GM12878 (cell line): ENCODE measurements at regions not wholly inside any gene's neighbourhood (a gene's known extent, or its start where the extent isn't known, plus 50 kb on each side); places are given as distances from the start of the nearest gene placed in this dataset.

Experiments used
- ATAC-seq: fragments of 200-7000 bp; cut with Tn5 transposase; 3 replicates; pipeline ENCODE4 v1.9.1; 2020; ENCODE audit warnings: mild to moderate bottlenecking, moderate library complexity
- BruUV-seq: library from RNA; stranded (reverse); fragments of 400-500 nt; replicated peaks from 2 replicates; lab custom pipeline; 2021; lab: Mats Ljungman, UMichigan
- CTCF ChIA-PET: fragments of 300-600 bp; sonication (Branson Sonifier 250); formaldehyde crosslinking; extraction: SDS; loops from one replicate; lab custom pipeline; 2021; ENCODE audit warnings: inconsistent platforms; lab: Yijun Ruan, JAX
- POLR2A ChIA-PET: fragments of 350-600 bp; formaldehyde crosslinking; extraction: SDS; loops from one replicate; lab custom pipeline; 2021; ENCODE audit warnings: inconsistent platforms; lab: Charles Lee
- RAD21 ChIA-PET: fragments of 300-600 bp; sonication (Branson Sonifier 250); formaldehyde crosslinking; loops from one replicate; lab custom pipeline; 2023; ENCODE audit warnings: antibody characterized with exemption; ENCODE audit not compliant: unreplicated experiment; lab: Charles Lee
- SMC1A ChIA-PET: fragments of 300-600 bp; sonication (Branson Sonifier 250); formaldehyde crosslinking; loops from one replicate; lab custom pipeline; 2023; ENCODE audit not compliant: unreplicated experiment, uncharacterized antibody; lab: Charles Lee
- DNase-seq: peaks from one replicate; pipeline ENCODE4 v3.0.0-alpha.2; 2011; ENCODE audit warnings: low read depth, low spot score
- FAIRE-seq: peaks from 3 replicates; lab custom pipeline; 2011; peaks lifted over from hg19 to GRCh38; lab: Jason Lieb, UNC
- H2AFZ ChIP-seq: 2 replicates; pipeline ENCODE4 v1.6.0; 2011; ENCODE audit warnings: low read depth, low read length, control low read depth; ENCODE audit not compliant: control insufficient read depth
- H3K27ac ChIP-seq: 2 replicates; pipeline ENCODE4 v1.5.1; 2011; ENCODE audit warnings: control low read depth; ENCODE audit not compliant: control insufficient read depth, insufficient read depth
- H3K27me3 ChIP-seq, 2 experiments: replicated peaks in 1 of 2; 2 replicates each; pipeline versions ENCODE4 v1.6.0 to v1.6.1; 2011; ENCODE audit warnings: low read length in 1 of 2; ENCODE audit not compliant: control insufficient read depth in 2 of 2, insufficient read depth in 2 of 2
- H3K36me3 ChIP-seq, 2 experiments: 2 replicates each; pipeline ENCODE4 v1.5.1; 2011; ENCODE audit warnings: low read length in 1 of 2; ENCODE audit not compliant: control insufficient read depth in 2 of 2, insufficient read depth in 2 of 2
- H3K4me1 ChIP-seq: 2 replicates; pipeline ENCODE4 v1.6.1; 2011; ENCODE audit warnings: mild to moderate bottlenecking, low read length, moderate library complexity, mixed read lengths; ENCODE audit not compliant: control insufficient read depth, insufficient read depth
- H3K4me2 ChIP-seq: 2 replicates; pipeline ENCODE4 v1.6.0; 2011; ENCODE audit warnings: control low read depth; ENCODE audit not compliant: control insufficient read depth, insufficient read depth
- H3K4me3 ChIP-seq: fragments of 200-600 bp; sonication (generic); 2 replicates; pipeline ENCODE4 v1.5.1; 2016
- H3K79me2 ChIP-seq: 2 replicates; pipeline ENCODE4 v1.6.0; 2011; ENCODE audit warnings: low read length; ENCODE audit not compliant: control insufficient read depth, insufficient read depth
- H3K9ac ChIP-seq: 2 replicates; pipeline ENCODE4 v1.8.0; 2011; ENCODE audit warnings: low read length, control low read depth, mixed read lengths; ENCODE audit not compliant: control insufficient read depth, insufficient read depth
- H3K9me3 ChIP-seq: replicated peaks from 3 replicates; pipeline ENCODE4 v1.5.1; 2011; ENCODE audit warnings: mild to moderate bottlenecking, low read length; ENCODE audit not compliant: control insufficient read depth, insufficient read depth
- H4K20me1 ChIP-seq: 2 replicates; pipeline ENCODE4 v1.6.0; 2011; ENCODE audit not compliant: control insufficient read depth, insufficient read depth
- BCL11A ChIP-seq: IDR thresholded peaks from 2 replicates; pipeline ENCODE4 v1.6.1; 2011; ENCODE audit warnings: low read depth, low read length
- CREB1 ChIP-seq: IDR thresholded peaks from 2 replicates; pipeline ENCODE4 v1.6.1; 2012; ENCODE audit warnings: low read depth, mild to moderate bottlenecking, inconsistent platforms
- SMARCA5 ChIP-seq: fragments of 450-650 bp; IDR thresholded peaks from 2 replicates; pipeline ENCODE4 v1.6.1; 2017; ENCODE audit warnings: mild to moderate bottlenecking
- SP1 ChIP-seq: IDR thresholded peaks from one replicate; pipeline ENCODE4 v1.6.1; 2011; ENCODE audit warnings: low read depth, low read length
- USF2 ChIP-seq: IDR thresholded peaks from 2 replicates; pipeline ENCODE4 v1.6.1; 2011; ENCODE audit warnings: low read depth, low read length, improper control_type of control experiment, borderline replicate concordance
- ZBED1 ChIP-seq: IDR thresholded peaks from 2 replicates; pipeline ENCODE4 v1.6.1; 2016; ENCODE audit warnings: borderline replicate concordance
- WGBS: methylation state at CpG from one replicate; pipeline ENCODE4 v1.1.6; 2016; ENCODE audit warnings: low lambda C conversion rate; ENCODE audit not compliant: insufficient replicate concordance, insufficient coverage; ENCODE audit errors: missing lambda C conversion rate; 5-methylcytosine and 5-hydroxymethylcytosine counted together
- in situ Hi-C: fragments of 300-500 bp; cut with MboI; formaldehyde crosslinking; loops from 9 replicates; pipeline ENCODE4 v1.14.3; 2018; ENCODE audit warnings: mixed read lengths
- intact Hi-C: fragments of 100-400 bp; cut with micrococcal nuclease; formaldehyde crosslinking; loops from one replicate; pipeline ENCODE4 v1.14.2; 2022; ENCODE audit not compliant: unreplicated experiment
- TF ChIP-seq, protein P1 (sequence below): fragments of 150-350 bp; IDR thresholded peaks from 2 replicates; pipeline ENCODE4 v1.6.1; 2014; ENCODE audit warnings: mild to moderate bottlenecking, low read depth, low read length

DNA sequence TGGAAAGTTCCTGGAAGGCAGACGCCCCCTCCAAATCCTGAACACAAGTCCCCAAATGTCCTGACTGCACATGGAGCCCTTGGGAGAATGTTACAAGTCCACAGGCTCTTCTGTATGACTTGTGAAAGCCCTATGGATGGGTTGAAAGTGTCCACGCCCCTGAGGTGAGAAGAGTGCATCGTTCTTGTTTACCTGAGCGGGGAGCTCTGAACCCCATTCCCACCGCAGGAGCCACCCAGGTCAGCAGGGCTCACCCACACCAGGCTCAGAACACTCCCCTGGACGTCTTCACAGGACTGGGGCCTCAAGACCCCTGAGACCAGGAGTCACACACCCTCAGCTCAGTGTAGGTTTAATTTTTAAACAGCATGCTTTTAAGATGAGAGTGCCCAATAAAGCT, 84.2 kb upstream of the TMEM18 start:
- no peak overlapping the region for H2AFZ ChIP-seq
- H3K9ac ChIP-seq: no peak overlapping the region
- CTCF ChIA-PET: no interaction called here
- RAD21 ChIA-PET: no interaction called here
- in situ Hi-C loops (no loop called here), intact Hi-C loops (no loop called here)
- ATAC-seq (no peak), FAIRE-seq (no peak), DNase-seq (no peak)
- no peak overlapping the region for H3K4me2 ChIP-seq
- no peaks in the 10 kb centered on the region for H3K79me2 ChIP-seq
- no peaks in the 10 kb centered on the region for H3K36me3 ChIP-seq
- no peak for TF ChIP-seq SMARCA5
- TF ChIP-seq, protein P1, sequence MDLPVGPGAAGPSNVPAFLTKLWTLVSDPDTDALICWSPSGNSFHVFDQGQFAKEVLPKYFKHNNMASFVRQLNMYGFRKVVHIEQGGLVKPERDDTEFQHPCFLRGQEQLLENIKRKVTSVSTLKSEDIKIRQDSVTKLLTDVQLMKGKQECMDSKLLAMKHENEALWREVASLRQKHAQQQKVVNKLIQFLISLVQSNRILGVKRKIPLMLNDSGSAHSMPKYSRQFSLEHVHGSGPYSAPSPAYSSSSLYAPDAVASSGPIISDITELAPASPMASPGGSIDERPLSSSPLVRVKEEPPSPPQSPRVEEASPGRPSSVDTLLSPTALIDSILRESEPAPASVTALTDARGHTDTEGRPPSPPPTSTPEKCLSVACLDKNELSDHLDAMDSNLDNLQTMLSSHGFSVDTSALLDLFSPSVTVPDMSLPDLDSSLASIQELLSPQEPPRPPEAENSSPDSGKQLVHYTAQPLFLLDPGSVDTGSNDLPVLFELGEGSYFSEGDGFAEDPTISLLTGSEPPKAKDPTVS: no peak
- TF ChIP-seq ZBED1: no peak
- no peak for TF ChIP-seq USF2
- no peak for TF ChIP-seq CREB1
- no peak for TF ChIP-seq SP1
- TF ChIP-seq BCL11A: no peak
- no peaks in the 10 kb centered on the region for H3K27me3 ChIP-seq
- no TSS peak for BruUV-seq
- 14% methylated on average over 6 of the region's 6 CpGs for WGBS
- no peaks in the 10 kb centered on the region for H4K20me1 ChIP-seq
- POLR2A ChIA-PET: no interaction called here
- no peaks in the 10 kb centered on the region for H3K9me3 ChIP-seq
- H3K4me3 ChIP-seq: no peak overlapping the region
- no peak overlapping the region for H3K27ac ChIP-seq
- no peaks in the 10 kb centered on the region for H3K4me1 ChIP-seq
- SMC1A ChIA-PET: interaction anchor here (0.7 to 1.2 kb wide), 2 partner anchors 46 to 129 kb away, joined by 3 to 5 read pairs; no protein-coding TSS in a partner anchor
